ENCODE measurements at regions not wholly inside any gene's neighbourhood (a gene's known extent, or its start where the extent isn't known, plus 50 kb on each side); places are given as distances from the start of the nearest gene placed in this dataset.
"Not testable (repeated sequence)": the region's sequence is repeated elsewhere in the genome, so short reads cannot be mapped to it uniquely, and the experiment has no call there.

DNA sequence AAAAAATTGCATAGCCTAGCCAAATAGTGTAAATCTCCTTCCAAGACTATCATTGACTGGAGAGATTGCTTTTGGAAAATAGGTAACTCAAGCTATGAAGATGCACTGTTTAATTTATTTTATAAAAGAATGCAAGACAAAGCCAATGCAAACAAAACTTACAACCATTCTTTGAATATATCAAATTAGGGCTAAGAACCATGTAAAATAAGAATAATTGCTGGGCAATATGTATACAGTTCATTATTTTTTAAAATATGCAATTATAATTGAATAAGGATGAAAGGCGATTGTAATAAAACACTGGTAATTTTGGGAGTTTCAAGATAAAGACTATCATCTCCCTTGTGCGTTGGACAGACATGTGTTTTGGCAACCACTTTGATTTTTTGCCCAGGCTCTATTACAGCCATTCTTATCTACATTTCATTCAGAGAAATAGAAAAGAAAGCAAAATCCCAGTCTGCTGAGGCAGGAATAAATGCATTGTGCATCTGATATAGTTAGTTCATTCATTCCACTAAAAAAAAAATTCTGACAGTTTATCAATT is 242.3 kb upstream of the ROBO1 start:
- DNase-seq = no peak

DNA sequence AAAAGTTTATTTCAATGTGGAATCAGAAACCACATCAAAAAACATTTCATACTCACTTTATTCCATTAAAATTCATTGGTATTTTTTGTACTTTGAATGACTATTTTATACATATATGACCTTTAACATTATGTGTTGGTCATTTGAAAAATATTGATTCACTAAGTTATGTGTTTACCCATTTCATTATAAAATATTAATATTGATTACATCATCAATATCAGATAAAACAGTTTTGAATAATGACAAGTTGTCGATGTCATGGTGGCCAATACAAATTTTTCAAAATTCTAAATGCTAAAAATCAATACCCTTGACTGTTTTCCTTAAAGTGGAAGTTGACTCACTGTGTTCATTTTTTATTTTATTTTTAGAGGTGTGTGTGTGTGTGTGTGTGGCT is 239.7 kb upstream of the ROBO1 start:
- DNase-seq = no peak

DNA sequence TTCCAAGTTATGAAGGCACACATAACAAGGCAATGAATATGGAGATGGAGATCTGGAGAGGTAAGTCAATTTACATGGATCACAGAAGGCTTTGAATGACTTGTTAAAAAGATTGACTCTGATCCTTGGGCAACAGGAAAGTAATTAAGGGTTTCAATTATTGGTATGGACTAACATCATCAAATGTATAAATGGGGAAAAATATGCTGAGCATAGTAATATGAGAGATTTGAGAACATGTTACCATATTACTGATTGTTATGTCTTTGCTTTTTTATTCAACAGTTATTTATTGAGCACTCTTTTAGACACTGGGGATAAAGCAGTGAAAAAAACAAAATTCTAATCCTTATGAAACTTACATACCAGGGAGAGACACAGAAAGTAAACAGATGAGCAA is 238.5 kb upstream of the ROBO1 start:
- DNase-seq = no peak

DNA sequence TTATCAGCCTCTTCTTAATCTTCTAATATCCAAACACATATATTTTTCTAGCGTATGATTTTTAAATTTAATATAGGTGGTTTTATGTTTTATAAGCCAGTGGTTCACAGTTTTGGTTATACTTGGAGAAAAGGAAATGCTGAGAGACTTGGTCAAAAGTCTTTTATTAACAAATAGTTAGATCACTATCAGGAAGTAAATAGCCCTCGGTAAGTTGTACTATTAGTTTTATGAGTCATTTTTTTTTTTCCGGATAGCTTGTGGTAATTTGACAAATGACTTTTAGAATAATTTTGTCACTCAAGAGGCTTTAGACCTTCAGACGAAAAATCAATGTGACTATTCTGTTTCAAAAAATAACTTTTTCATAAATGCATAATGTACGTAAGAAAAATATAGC is 232.2 kb upstream of the ROBO1 start:
- no peak for DNase-seq

DNA sequence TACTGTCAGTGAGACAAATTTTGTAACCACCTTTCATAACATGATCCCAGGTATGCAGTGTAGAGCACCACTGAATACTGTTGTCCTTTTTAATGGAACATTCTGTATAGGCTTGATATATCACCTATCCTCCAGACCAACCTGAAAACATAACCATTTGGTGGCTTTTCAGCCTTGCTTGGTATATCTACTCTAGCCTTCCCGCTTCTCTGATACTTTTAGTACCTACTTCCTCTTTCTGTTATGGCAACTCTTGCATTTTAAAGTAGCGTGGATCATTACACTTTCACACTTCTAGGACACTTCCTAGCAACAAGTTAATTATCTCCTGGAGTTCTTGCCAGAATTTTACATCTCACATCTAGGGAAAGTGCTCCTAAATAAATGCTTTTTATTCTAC is 226.6 kb upstream of the ROBO1 start:
- no peak for DNase-seq

DNA sequence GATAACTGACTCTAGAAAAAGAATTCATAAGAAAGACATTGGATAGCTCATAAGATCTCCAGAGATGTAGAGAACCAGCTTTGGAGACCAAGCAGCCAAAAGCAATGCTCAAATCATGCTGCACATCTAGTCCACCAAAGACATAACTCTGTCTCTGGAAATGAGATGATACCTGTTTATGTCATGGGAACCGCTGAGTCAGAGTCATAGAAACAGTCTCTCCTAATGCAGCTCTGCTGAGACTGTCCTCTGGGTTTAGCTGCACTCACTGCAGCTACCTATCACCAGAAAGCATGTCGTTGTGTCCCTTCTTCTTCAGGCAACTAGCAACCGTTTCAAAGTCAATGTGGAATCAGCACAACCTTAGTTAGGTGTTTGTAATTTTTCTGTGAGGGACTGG is 218.5 kb upstream of the ROBO1 start:
- no peak for DNase-seq

DNA sequence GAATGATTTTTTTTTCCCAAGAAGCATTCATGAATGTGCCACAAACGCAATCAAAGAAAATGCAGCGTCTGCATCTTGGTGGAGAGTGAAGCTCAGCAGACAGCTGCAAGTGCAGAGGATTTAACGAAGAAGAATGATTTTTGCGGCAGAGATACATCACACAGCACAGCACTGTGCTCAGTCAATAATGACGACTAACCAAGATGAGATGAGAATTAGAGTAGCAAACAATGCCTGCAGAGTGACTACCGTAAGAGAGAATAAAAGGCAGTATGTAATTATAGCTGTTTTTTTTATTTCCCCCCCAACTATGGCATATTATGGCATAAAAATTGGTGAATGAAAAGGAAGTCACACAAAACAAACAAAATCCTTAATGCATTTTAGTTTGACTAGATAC is 218.0 kb upstream of the ROBO1 start:
- no peak for DNase-seq

DNA sequence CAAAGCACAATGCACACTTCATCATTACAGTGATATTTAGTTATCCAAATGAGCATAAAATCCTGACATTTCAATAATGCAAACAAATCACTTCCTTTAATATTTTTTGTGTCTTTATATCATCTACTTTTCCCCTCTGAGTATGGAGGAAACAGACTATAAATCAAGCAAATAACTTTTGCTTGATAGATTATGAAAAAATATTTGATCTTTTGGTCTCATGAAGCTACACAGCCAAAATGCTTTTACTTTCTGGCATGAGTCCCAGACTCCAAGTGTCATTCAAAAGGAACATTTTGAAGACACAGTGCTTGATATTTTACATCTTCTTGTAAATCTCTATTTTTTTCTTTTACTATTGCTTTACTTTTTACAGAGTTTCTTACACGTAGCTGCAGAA is 215.3 kb upstream of the ROBO1 start:
- no peak for DNase-seq

DNA sequence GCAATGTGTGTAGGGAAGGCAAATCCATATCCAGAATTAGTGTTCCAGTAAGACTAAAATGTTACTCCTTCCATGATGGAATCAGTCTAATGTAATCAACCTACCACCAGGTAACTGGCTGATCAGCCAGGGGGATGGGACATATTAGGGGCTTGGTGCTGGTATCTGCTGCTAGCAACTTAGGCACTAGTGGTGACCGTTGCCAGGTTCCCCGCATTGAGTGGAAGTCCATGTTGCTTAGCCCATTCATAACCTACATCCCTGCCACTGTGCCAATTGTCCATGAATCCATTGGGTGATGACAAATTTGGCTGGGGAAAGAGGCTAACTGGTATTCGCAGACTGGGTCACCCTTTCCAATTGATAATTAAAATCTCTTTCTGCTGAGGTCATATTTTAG is 212.2 kb upstream of the ROBO1 start:
- no peak for DNase-seq

DNA sequence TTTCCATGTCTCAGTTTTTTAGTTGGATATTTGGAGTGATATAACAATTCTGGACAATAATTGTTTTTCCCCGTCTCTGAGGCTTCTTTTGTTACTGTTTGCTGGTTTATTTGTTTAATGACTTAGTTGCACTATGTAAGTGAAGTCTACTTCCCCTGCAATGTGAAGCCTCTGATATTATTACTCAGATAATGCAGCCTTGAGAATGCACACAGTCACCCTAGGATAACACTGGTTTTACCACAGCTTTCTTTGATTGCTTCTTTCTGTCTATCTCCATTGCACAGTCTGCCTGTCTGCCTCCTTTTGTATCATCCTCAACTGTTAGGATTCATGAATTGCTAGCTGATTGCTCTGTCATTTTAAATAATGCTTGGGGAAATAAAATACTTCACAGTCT is 208.7 kb upstream of the ROBO1 start:
- DNase-seq = no peak

DNA sequence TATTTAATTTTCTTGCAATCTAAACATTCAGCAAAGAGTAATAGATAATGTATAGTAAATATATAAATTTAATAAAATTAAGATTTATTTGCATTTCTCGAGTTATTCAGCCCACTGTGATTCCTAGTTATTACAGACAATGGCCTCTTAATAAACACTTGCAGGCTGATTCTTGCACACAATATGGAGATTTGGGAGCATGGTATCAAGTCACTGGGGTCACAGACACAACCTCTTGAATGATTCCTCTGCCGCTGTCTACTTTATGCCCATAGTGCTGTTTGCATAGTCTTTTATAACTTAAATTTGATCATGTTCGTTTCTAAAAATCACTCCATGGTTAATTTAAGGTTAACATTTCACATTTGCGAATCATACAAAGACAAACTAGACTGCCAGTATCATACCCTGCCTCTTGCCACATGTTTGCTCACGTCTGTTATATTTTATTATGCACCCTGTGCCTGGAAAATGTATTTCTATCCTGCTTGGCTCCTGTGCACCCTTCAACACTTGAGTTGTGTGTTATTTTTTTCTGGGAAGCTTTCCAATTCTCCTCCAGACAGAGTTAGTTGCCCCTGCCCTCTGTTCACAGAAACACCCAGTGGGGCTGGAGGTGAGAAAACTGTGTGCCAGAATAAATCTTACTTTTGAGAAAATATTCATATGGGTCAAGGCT is 206.3 kb upstream of the ROBO1 start:
- DNase-seq = no peak

DNA sequence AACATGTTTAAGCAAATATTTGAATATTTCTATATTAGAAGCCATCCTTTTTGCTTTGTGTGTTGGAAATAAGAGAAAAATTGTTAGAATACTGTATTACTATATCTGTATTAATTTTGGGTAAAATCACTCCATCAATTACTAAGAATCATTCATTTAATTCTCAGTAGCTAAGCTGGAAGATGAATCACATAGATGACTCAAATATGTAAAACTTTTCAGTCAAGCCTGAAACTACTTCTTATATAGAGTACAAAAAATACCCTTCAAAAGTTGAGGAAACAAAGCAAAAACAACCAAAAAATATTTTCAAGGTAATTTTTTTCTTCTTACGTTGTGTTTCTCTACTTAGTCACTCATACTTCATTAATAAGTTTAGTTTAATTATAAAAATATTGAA is 205.7 kb upstream of the ROBO1 start:
- DNase-seq = no peak

DNA sequence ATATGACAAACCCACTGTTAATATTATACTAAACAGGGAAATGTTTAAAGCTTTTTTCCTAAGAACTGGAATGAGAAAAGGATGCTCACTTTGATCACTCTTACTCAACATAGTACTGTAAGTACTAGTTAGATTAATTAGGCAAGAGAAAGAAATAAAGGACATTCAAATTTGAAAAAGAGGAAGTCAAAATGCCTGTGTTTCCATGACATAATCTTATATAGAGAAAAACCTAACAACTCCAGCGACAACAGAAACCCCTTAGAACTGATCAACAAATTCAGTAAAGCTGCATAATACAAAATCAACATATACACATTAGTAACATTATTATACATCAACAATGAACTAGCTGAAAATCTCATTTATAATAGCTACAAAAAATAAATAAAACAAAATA is 200.6 kb upstream of the ROBO1 start:
- DNase-seq = no peak

DNA sequence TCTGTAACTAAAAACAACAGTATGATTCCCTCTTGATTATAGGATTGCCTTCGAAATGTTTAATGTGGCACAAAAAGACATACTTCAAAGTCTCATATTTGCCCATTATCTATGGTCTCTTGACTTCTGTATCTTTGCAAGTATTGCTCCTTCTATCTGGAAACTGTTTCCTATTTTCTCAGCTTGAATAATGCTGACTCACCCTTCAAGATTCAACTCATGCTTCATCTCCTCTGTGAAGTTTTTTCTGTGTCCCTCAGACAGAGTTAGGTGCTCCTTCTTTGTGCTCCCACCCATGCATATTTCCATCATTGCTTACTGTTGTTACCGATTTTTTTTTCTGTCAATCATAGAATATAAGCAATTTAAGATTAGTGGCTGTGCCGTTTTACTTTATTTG is 192.8 kb upstream of the ROBO1 start:
- no peak for DNase-seq

DNA sequence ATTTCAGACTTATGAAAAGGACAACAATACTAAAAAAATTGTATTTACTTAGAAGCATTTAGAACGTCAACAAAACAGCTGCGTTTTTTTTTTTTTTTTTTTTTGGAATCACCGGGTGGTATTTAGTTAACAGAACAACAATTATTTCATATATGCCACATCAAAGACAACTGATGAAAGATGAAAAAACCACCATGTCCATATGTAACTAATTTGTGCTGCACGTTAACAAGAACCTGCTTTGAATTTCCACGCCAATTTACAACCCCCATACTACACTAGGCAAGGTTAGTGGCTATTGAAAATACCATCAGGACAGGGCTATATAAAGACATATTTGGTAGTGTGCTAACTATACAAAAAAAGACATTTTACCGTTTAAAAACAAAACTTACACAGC is 189.3 kb upstream of the ROBO1 start:
- no peak for DNase-seq

DNA sequence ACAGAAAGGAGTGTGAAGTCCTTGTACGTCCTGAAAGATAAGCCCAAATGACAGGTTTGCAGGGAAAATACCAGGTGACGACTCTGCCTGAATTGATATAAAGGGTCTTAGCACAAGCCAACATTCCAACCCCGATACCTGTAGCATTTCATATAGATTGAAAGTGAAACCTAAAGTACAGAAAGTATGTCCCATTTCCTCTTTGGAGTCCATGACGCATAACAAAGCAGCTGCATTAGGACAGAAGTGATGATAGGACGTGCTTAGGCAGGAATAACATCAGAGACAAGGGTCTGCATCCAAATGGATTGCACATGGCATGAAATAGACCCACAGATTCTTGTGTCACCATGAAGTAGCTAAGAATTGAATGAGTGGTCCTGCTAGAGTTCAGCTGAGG is 187.0 kb upstream of the ROBO1 start:
- DNase-seq = no peak

DNA sequence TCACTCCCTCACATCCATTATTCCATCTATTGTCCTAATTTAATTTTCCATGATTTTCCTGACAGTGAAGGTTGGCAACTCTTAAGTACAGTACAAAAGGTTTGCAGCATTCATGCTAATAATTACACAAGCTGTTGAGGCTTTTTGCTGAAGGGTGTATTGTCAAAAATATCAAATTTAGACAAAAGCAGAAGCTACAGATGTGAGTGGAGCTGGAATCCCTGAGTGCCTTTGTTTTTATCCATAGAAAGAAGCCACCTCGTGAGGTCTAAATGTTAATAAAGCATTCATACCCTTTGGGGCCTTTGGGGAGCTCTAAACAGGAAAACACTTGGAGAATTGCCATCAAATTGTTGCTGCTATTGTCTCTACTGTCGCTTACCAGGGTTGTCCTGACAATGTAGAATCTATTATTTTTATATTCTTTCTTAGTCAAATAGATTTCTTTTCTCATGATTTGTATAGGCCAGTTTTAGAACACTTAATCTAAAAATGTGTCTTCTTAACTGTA is 185.8 kb upstream of the ROBO1 start:
- no peak for DNase-seq

DNA sequence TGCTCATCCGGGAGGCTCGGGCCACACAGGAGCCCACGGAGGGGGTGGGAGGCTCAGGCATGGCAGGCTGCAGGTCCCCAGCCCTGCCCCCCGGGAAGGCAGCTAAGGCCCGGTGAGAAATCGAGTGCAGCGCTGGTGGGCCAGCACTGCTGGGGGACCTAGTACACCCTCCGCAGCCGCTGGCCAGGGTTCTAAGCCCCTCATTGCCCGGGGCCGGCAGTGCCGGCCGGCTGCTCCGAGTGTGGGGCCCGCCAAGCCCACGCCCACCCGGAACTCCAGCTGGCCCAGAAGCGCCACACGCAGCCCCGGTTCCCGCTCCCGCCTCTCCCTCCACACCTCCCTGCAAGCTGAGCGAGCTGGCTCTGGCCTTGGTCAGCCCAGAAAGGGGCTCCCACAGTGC is 183.6 kb upstream of the ROBO1 start:
- not testable (repeated sequence) for DNase-seq

DNA sequence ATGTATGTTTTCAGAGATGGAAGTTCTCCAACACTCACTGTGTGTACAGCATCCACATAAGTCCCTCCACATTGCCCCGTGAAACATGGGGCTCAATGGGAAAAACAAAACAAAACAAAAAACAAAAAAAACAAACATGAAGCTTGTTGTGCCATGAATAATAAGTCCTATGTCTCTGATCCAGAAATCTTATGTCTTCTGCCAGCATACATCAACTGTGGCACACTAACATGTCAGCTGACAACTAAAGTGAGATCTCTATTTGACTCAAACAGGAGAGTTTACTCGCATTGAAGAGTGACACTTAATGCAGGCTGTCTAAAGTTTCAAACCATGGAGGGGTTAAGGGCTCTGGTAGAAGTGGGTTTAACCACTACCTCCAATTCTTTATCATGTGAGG is 180.2 kb upstream of the ROBO1 start:
- DNase-seq = no peak

DNA sequence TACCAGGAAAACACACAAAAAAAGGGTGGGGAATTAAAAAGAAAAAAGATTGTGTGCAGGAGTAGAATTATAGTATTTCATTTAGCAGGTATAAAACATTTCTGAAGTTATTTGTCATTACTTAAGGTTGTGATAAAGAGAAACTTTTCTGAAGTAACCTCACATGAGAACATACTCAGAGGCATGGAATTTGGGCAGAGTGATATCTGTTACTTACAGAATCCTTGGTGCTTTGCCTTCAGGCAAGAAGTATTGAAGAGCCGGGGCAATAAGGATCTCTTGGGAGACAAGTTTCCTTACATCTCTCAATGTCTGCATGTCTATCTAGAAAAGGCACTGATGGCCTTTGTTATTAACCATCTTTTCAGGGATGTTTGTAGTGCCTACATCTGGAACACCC is 179.7 kb upstream of the ROBO1 start:
- no peak for DNase-seq

DNA sequence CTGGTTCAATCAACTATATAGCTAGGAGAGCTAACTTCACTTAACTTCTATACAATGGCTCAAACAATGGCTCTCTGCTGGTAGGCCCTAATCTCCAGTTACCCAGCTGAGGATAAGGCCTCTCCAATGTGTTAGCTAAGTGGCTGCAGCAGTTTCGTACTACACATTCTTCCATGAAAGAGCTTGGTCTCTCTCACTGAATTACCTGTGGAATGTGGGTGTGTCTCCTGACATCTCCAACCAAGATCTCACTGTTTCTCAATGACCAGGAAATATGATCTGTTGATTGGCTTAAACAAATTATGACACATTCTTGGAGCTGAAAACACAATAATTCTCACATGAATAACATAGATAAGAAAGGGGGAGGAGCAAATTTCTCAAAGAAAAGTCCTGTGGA is 169.8 kb upstream of the ROBO1 start:
- DNase-seq = no peak

DNA sequence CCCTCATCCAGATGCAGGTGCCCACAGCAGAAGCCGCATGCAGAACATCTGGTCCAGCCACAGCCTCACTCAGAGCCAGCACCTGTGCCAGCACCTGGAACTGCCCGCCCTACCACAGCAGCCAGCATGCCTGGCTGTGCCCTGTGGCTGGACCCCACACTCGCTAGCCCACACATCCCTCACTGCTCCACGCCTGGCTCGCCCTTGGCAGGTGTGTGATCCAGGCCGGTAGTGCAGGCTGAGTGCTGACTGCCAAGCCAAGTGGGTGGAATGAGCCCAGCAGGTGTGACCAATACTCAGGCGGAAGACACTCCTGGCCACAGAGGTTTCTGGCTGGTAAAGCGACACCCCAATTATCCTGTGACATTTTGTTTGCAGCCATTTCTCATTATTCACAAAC is 162.4 kb upstream of the ROBO1 start:
- DNase-seq = no peak

DNA sequence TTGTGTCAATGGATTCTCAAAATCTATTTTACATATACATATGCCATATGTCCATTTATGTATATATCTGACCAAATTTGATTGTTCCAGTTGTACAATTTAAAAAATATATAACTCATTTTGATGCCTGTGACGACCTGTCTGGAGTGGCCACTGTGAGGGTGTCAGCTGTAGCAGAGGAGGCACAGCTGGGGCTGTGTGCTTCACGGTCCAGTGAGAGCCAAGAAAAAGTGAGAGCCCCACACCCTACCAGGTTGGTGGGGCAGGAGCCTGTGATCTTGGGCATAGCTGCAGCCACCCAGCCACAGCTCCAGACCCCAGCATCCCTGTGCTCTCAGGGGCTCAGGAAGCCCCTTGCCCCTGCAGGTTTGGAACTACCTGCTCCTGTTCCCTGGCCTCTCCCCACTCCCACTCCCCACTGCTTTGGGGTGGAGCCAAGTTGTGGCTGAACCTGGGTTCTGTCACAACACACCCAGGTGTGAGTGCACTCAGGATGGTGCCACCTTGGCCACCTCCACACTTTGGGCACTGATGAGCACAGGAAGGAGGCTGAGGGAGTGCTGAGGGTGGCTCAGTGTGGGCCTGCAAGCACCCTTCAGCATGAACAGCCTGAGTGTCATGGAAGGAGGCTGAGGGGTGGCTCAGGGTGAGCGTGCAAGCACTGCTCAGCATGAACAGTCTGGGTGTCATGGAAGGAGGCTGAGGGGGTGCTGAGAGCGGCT is 161.1 kb upstream of the ROBO1 start:
- DNase-seq = no peak

DNA sequence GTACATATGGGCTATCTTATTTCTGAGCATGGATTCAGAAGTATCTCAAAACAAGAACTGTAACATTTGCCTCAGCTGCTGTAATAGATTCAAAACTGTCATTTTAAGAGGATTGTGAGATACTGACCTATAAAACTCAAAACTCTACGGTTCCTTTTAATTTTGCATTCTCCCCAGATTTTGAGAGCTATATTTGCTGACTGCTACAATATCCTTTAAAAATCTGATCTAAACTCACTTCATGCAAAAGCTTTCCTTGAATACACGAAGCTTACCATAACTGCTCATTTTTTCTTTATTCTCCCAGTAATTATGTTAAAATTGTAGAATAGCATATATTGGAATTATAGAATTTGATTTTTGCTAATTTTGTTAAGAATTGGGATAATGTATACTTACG is 158.7 kb upstream of the ROBO1 start:
- no peak for DNase-seq

DNA sequence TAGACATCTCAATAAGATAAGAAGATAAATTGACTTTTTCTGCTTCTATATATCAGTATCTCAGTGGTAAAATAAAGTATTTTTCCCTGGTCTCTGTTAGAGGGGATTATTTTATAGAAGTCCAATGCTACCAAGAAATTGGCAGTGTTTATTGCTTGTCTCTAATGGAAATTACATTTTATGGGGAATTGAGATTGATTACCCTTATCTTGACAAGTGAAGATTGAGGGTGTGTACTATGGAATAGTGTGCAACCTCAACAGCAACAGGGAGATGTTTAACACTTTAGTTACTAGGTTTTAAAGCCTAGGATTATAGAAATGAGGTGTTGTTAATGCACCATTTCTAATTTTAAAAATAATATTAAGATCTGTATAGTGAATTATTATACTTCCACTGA is 154.8 kb upstream of the ROBO1 start:
- no peak for DNase-seq
